ENCODE measurements at regions not wholly inside any gene's neighbourhood (a gene's known extent, or its start where the extent isn't known, plus 50 kb on each side); places are given as distances from the start of the nearest gene placed in this dataset.

GRCh38 chr6:138017166-138017757, 90.0 kb downstream of the PERP start:
- peak; percentile 73 for DNase-seq (ENCODE audit: insufficient read length, low spot score, missing footprints)
- Histone ChIP-seq H3K27me3 (ENCODE audit: insufficient read depth, low read length) (peaks cover 8% of the 10 kb centered on the region), H3K9me3 (ENCODE audit: low read depth, low read length) (no peaks in the 10 kb centered on the region), H3K4me3 (ENCODE audit: insufficient read depth, low read length) (no peak overlapping the region), H3K27ac (ENCODE audit: low read depth, low read length) (no peak overlapping the region), H2AFZ (ENCODE audit: low read length) (no peak overlapping the region), H4K20me1 (ENCODE audit: insufficient read depth, low read length) (no peaks in the 10 kb centered on the region), H3K36me3 (ENCODE audit: insufficient read depth, low read length) (no peaks in the 10 kb centered on the region), H3K4me2 (ENCODE audit: insufficient read depth, low read length) (no peak overlapping the region), H3K79me2 (ENCODE audit: insufficient read depth, low read length) (no peaks in the 10 kb centered on the region), H3K4me1 (ENCODE audit: insufficient read depth, low read length) (no peaks in the 10 kb centered on the region)
- no peak for TF ChIP-seq CTCF (IDR thresholded peaks at IDR 0.05; ENCODE audit: extremely low read depth, low read depth, low read length)

GRCh38 chr6:138018297-138018696, 88.9 kb downstream of the PERP start:
- Histone ChIP-seq H3K4me2 (ENCODE audit: insufficient read depth, low read length) (no peak overlapping the region), H3K4me3 (ENCODE audit: insufficient read depth, low read length) (no peak overlapping the region), H2AFZ (ENCODE audit: low read length) (no peak overlapping the region), H3K4me1 (ENCODE audit: insufficient read depth, low read length) (no peaks in the 10 kb centered on the region), H3K27me3 (ENCODE audit: insufficient read depth, low read length) (peaks cover 8% of the 10 kb centered on the region), H3K9me3 (ENCODE audit: low read depth, low read length) (no peaks in the 10 kb centered on the region), H4K20me1 (ENCODE audit: insufficient read depth, low read length) (no peaks in the 10 kb centered on the region), H3K36me3 (ENCODE audit: insufficient read depth, low read length) (no peaks in the 10 kb centered on the region), H3K27ac (ENCODE audit: low read depth, low read length) (no peak overlapping the region), H3K79me2 (ENCODE audit: insufficient read depth, low read length) (no peaks in the 10 kb centered on the region)
- no peak for DNase-seq (ENCODE audit: insufficient read length, low spot score, missing footprints)
- TF ChIP-seq CTCF (IDR thresholded peaks at IDR 0.05; ENCODE audit: extremely low read depth, low read depth, low read length), result no peak

- no peaks in the 10 kb centered on the region for H3K9me3 ChIP-seq (ENCODE audit: low read depth, low read length)
- no peaks in the 10 kb centered on the region for H3K36me3 ChIP-seq (ENCODE audit: insufficient read depth, low read length)
- no peak overlapping the region for H2AFZ ChIP-seq (ENCODE audit: low read length)
- no peak overlapping the region for H3K4me3 ChIP-seq (ENCODE audit: insufficient read depth, low read length)
- no peak overlapping the region for H3K4me2 ChIP-seq (ENCODE audit: insufficient read depth, low read length)
- TF ChIP-seq CTCF (IDR thresholded peaks at IDR 0.05; ENCODE audit: extremely low read depth, low read depth, low read length), result no peak
- H4K20me1 ChIP-seq (ENCODE audit: insufficient read depth, low read length), result no peaks in the 10 kb centered on the region
- no peaks in the 10 kb centered on the region for H3K4me1 ChIP-seq (ENCODE audit: insufficient read depth, low read length)
- H3K27me3 ChIP-seq (ENCODE audit: insufficient read depth, low read length), result peaks cover 3% of the 10 kb centered on the region
- no peak for DNase-seq (ENCODE audit: insufficient read length, low spot score, missing footprints)
- H3K79me2 ChIP-seq (ENCODE audit: insufficient read depth, low read length), result no peaks in the 10 kb centered on the region
- H3K27ac ChIP-seq (ENCODE audit: low read depth, low read length), result no peak overlapping the region
Observed at GRCh38 chr6:138025528-138025978, 81.7 kb downstream of the PERP start.

- H3K4me3 ChIP-seq (ENCODE audit: insufficient read depth, low read length), result no peak overlapping the region
- no peak overlapping the region for H2AFZ ChIP-seq (ENCODE audit: low read length)
- no peak for DNase-seq (ENCODE audit: insufficient read length, low spot score, missing footprints)
- no peaks in the 10 kb centered on the region for H3K79me2 ChIP-seq (ENCODE audit: insufficient read depth, low read length)
- no peak for TF ChIP-seq CTCF (IDR thresholded peaks at IDR 0.05; ENCODE audit: extremely low read depth, low read depth, low read length)
- no peaks in the 10 kb centered on the region for H3K36me3 ChIP-seq (ENCODE audit: insufficient read depth, low read length)
- H3K27ac ChIP-seq (ENCODE audit: low read depth, low read length), result no peak overlapping the region
- H3K4me1 ChIP-seq (ENCODE audit: insufficient read depth, low read length), result no peaks in the 10 kb centered on the region
- H3K9me3 ChIP-seq (ENCODE audit: low read depth, low read length), result no peaks in the 10 kb centered on the region
- H3K27me3 ChIP-seq (ENCODE audit: insufficient read depth, low read length), result peaks cover 3% of the 10 kb centered on the region
- H4K20me1 ChIP-seq (ENCODE audit: insufficient read depth, low read length), result no peaks in the 10 kb centered on the region
- H3K4me2 ChIP-seq (ENCODE audit: insufficient read depth, low read length), result no peak overlapping the region
Observed at GRCh38 chr6:138026342-138026741, 80.9 kb downstream of the PERP start.

All from osteoblast (primary cell).